NCI-H2081 treated with DMSO at 0.1 percent for 48 hours (cell line): ENCODE measurements at regions not wholly inside any gene's neighbourhood (a gene's known extent, or its start where the extent isn't known, plus 50 kb on each side); places are given as distances from the start of the nearest gene placed in this dataset.
"Not testable (repeated sequence)": the region's sequence is repeated elsewhere in the genome, so short reads cannot be mapped to it uniquely, and the experiment has no call there.

ENCODE experiments used
- DNase-seq: peaks from one replicate; lab custom pipeline; 2025; lab: John Stamatoyannopoulos, UW

- DNase-seq = no peak
These were observed 60.9 kb upstream of the ZNF469 start for GRCh38 chr16:88321635-88322499.

GRCh38 chr16:88322500-88322970 lies 60.2 kb upstream of the ZNF469 start:
- no peak for DNase-seq

GRCh38 chr16:88323041-88323440 lies 59.7 kb upstream of the ZNF469 start:
- no peak for DNase-seq

GRCh38 chr16:88323546-88324330 lies 59.0 kb upstream of the ZNF469 start:
- DNase-seq = no peak

GRCh38 chr16:88325087-88325750 lies 57.5 kb upstream of the ZNF469 start:
- DNase-seq = no peak

- no peak for DNase-seq
These were observed 56.8 kb upstream of the ZNF469 start for GRCh38 chr16:88325976-88326375.

- no peak for DNase-seq
These were observed 55.9 kb upstream of the ZNF469 start for GRCh38 chr16:88326611-88327485.

GRCh38 chr16:88327561-88328312 lies 55.0 kb upstream of the ZNF469 start:
- DNase-seq = no peak

GRCh38 chr16:88328313-88328980 lies 54.3 kb upstream of the ZNF469 start:
- DNase-seq = no peak

GRCh38 chr16:88329726-88330700 lies 52.7 kb upstream of the ZNF469 start:
- no peak for DNase-seq

- DNase-seq = no peak
These were observed 51.5 kb upstream of the ZNF469 start for GRCh38 chr16:88330971-88331890.

GRCh38 chr16:88331989-88332920 lies 50.5 kb upstream of the ZNF469 start:
- DNase-seq = no peak

GRCh38 chr16:88332921-88333825 lies 49.6 kb upstream of the ZNF469 start:
- not testable (repeated sequence) for DNase-seq
